B cell (primary cell): ENCODE measurements at regions not wholly inside any gene's neighbourhood (a gene's known extent, or its start where the extent isn't known, plus 50 kb on each side); places are given as distances from the start of the nearest gene placed in this dataset.

Experiments used
- EZH2 ChIP-seq: IDR thresholded peaks from 2 replicates; pipeline ENCODE4 v1.6.1; 2012; ENCODE audit warnings: borderline replicate concordance, low read depth, mild to moderate bottlenecking, moderate library complexity, low read length; ENCODE audit not compliant: insufficient read depth, poor library complexity, severe bottlenecking
- TF ChIP-seq, protein P1 (sequence below): fragments of 200-600 bp; IDR thresholded peaks from one replicate; pipeline ENCODE4 v1.8.0; 2022; ENCODE audit warnings: antibody characterized with exemption, mild to moderate bottlenecking

DNA sequence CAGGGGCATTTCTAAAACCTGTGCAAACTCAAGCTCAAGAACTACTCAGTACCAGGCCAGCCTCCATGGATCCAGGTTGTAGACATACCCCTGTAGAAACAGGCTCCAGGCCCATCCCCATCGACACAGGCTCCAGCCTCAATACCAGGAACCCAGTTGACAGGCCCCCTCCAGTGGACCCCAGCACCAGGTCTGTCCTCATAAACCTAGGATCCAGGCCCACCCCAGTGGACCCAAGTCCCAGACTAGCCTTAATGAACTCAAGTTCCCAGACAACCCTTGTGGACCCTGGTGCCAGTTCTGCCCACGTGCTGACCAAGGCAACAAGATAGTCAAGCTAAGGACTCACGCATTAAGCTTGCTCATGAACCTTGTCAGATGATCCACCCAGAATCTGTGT is 476.9 kb downstream of the TBC1D32 start:
- TF ChIP-seq, protein P1, sequence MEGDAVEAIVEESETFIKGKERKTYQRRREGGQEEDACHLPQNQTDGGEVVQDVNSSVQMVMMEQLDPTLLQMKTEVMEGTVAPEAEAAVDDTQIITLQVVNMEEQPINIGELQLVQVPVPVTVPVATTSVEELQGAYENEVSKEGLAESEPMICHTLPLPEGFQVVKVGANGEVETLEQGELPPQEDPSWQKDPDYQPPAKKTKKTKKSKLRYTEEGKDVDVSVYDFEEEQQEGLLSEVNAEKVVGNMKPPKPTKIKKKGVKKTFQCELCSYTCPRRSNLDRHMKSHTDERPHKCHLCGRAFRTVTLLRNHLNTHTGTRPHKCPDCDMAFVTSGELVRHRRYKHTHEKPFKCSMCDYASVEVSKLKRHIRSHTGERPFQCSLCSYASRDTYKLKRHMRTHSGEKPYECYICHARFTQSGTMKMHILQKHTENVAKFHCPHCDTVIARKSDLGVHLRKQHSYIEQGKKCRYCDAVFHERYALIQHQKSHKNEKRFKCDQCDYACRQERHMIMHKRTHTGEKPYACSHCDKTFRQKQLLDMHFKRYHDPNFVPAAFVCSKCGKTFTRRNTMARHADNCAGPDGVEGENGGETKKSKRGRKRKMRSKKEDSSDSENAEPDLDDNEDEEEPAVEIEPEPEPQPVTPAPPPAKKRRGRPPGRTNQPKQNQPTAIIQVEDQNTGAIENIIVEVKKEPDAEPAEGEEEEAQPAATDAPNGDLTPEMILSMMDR, result no peak
- no peak for TF ChIP-seq EZH2
